Stimulated activated naive CD8-positive, alpha-beta T cell treated with anti-CD3 and anti-CD28 coated beads, Interleukin-15, Interleukin-2, amounts not matched to agents 100 ng/mL and 50 ng/mL, for 24 hours (primary cell): ENCODE measurements at regions not wholly inside any gene's neighbourhood (a gene's known extent, or its start where the extent isn't known, plus 50 kb on each side); places are given as distances from the start of the nearest gene placed in this dataset.

ENCODE experiments used
- H3K27ac Mint-ChIP-seq: one replicate; pipeline ENCODE4 v1.8.0; 2021; ENCODE audit warnings: mild to moderate bottlenecking, mixed read lengths
- H3K27me3 Mint-ChIP-seq: one replicate; pipeline ENCODE4 v1.8.0; 2021; ENCODE audit warnings: mixed read lengths
- H3K36me3 Mint-ChIP-seq: one replicate; pipeline ENCODE4 v1.8.0; 2021; ENCODE audit warnings: low read depth, mixed read lengths
- H3K4me1 Mint-ChIP-seq: one replicate; pipeline ENCODE4 v1.8.0; 2021; ENCODE audit warnings: low read depth, mixed read lengths
- H3K4me3 Mint-ChIP-seq: one replicate; pipeline ENCODE4 v1.8.0; 2021; ENCODE audit warnings: mild to moderate bottlenecking, mixed read lengths
- H3K9me3 Mint-ChIP-seq: one replicate; pipeline ENCODE4 v1.8.0; 2021; ENCODE audit warnings: mixed read lengths

DNA sequence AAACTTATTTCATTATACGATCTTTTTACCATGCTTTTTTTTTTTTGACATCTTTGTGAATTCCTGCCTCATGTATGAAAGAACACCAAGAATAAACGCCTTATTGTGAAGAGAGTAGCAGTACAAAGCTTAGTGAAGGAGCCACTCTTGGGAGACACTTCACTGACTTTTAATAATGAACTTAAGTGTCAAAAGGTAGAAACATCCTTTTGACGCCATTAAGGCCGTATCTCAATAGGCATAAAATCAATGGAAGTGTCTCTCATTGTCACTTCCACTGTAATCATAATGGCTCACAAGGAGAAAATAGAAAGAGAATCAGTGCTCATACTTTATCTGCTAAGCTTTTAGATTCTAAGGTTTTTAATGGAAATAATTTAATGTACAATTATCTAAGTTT is 657.8 kb downstream of the DIPK2A start:
- Mint-ChIP-seq H3K27me3 (no peaks in the 10 kb centered on the region), H3K9me3 (no peaks in the 10 kb centered on the region), H3K27ac (no peak overlapping the region), H3K4me3 (no peak overlapping the region), H3K4me1 (no peaks in the 10 kb centered on the region), H3K36me3 (no peaks in the 10 kb centered on the region)

DNA sequence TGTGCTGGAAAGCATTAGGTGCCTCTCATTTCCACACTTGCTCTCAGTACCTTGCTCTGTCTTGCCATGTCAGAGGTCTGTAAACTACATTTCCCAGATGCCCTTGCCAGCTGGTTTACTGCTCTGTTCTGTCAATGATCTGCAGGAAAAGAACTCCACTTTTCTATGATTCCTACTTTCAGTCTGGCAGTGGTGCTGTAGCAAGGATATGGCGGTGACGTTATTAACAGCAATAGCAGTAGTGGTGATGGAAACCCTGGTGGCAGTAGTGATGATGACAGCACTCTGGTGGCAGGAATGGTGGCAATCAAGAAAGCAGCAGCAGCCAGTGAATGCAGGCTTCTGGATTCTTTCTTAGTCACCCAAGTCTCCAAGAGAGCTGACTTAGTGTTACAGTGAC is 665.2 kb downstream of the DIPK2A start:
- H3K4me1 Mint-ChIP-seq, result no peaks in the 10 kb centered on the region
- no peaks in the 10 kb centered on the region for H3K27me3 Mint-ChIP-seq
- H3K9me3 Mint-ChIP-seq, result peaks cover 4% of the 10 kb centered on the region
- no peaks in the 10 kb centered on the region for H3K36me3 Mint-ChIP-seq
- H3K27ac Mint-ChIP-seq, result no peak overlapping the region
- no peak overlapping the region for H3K4me3 Mint-ChIP-seq

DNA sequence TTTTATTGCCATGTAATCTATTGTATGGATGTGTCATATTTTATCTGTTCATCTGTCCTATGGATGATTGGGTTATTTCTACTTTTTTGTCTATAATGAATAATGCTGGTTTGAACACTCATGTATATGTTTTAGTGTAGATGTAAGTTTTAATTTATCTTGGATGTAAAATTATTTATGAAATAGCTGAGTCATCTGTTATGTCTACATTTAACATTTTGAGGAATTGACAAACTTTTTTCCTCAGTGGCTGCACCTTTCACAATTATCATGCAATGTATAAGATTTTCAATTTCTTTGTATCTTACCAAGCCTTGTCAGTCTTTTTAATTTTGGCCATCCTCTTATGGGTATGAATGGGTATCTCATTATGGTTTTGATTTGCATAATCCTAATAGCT is 666.4 kb downstream of the DIPK2A start:
- H3K4me1 Mint-ChIP-seq, result no peaks in the 10 kb centered on the region
- no peaks in the 10 kb centered on the region for H3K36me3 Mint-ChIP-seq
- H3K4me3 Mint-ChIP-seq, result no peak overlapping the region
- H3K27me3 Mint-ChIP-seq, result no peaks in the 10 kb centered on the region
- H3K9me3 Mint-ChIP-seq, result peaks cover 4% of the 10 kb centered on the region
- no peak overlapping the region for H3K27ac Mint-ChIP-seq

DNA sequence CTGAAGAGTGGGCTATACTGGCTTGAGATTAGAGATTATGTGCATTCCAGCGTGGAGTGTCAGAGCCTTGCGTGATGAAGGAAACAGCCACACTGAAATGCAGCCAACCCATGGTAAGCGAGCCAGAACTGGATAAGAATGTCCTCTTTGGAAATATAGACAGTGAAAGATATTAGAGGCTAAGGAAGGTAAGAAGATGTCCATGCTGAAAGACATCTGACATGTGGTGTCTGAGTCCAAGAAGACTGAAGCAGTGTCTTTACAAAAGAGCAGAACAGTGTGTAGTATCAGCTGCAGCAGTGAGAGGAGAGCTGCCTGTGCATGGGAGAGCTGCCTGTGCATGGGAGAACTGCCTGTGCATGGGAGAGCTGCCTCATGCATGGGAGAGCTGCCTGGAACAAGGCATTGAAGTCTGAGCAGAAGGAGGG is 672.2 kb downstream of the DIPK2A start:
- Mint-ChIP-seq H3K4me3 (no peak overlapping the region), H3K4me1 (no peaks in the 10 kb centered on the region), H3K9me3 (peaks cover 4% of the 10 kb centered on the region), H3K36me3 (no peaks in the 10 kb centered on the region), H3K27me3 (no peaks in the 10 kb centered on the region), H3K27ac (no peak overlapping the region)

DNA sequence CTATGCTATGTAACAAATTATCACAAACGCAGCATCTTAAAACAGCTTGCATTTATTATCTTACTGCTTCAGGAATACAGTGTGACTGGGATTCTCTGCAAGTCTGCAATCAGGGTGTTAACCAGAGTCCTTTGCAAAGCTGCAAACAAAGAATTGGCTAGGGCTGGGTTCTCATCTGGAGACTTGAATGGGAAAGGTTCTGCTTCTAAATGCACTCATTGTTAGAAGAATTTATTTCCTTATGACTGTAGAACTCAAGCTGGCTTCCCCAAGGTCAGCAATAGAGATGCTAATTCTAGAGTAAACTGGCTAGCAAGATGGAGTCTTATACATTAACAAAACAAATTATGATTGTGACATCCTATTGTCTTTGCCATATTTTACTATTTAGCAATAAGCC is 673.7 kb downstream of the DIPK2A start:
- H3K36me3 Mint-ChIP-seq, result no peaks in the 10 kb centered on the region
- no peak overlapping the region for H3K27ac Mint-ChIP-seq
- H3K27me3 Mint-ChIP-seq, result no peaks in the 10 kb centered on the region
- H3K4me3 Mint-ChIP-seq, result no peak overlapping the region
- peaks cover 3% of the 10 kb centered on the region for H3K9me3 Mint-ChIP-seq
- H3K4me1 Mint-ChIP-seq, result no peaks in the 10 kb centered on the region

DNA sequence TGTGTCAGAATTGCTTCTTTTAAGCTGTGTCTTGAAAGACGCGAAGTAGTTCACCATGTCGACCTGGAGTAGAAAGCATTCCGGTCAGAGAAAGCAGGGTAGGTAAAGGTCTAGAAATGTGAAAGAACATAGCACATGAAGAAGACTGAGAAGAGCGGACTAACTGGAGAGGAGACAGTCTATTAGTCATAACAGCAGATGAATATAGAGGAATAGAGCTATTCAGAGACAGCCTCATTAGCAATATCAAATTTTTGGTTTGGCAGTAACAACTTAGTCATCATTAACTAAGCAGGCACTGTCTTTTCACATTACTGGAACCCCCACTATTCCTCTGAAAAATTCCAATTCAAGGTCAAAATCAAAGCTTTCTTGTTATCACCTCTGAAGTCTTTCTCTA is 678.8 kb downstream of the DIPK2A start:
- no peaks in the 10 kb centered on the region for H3K4me1 Mint-ChIP-seq
- no peak overlapping the region for H3K4me3 Mint-ChIP-seq
- H3K27ac Mint-ChIP-seq, result no peak overlapping the region
- no peaks in the 10 kb centered on the region for H3K27me3 Mint-ChIP-seq
- H3K36me3 Mint-ChIP-seq, result no peaks in the 10 kb centered on the region
- H3K9me3 Mint-ChIP-seq, result no peaks in the 10 kb centered on the region

DNA sequence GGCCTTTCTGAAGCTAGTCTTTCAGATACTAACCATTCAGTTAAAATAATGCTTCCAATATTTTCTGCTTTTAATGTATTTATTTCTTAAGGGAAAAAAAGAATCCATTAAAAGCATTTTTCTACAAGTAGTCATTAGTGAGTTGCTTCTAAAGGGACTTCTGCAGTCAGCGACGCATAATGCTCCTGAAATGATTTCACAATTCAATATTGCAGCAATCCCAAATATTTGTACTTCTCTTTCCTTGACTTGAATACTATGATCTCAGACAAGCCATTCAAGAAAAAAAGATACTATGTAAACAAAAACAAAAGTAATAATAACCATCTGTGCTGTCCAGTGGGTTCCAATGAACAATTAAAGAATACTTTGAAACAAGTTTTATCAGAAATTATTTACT is 681.0 kb downstream of the DIPK2A start:
- no peaks in the 10 kb centered on the region for H3K36me3 Mint-ChIP-seq
- H3K9me3 Mint-ChIP-seq, result no peaks in the 10 kb centered on the region
- no peaks in the 10 kb centered on the region for H3K27me3 Mint-ChIP-seq
- no peaks in the 10 kb centered on the region for H3K4me1 Mint-ChIP-seq
- no peak overlapping the region for H3K4me3 Mint-ChIP-seq
- no peak overlapping the region for H3K27ac Mint-ChIP-seq

DNA sequence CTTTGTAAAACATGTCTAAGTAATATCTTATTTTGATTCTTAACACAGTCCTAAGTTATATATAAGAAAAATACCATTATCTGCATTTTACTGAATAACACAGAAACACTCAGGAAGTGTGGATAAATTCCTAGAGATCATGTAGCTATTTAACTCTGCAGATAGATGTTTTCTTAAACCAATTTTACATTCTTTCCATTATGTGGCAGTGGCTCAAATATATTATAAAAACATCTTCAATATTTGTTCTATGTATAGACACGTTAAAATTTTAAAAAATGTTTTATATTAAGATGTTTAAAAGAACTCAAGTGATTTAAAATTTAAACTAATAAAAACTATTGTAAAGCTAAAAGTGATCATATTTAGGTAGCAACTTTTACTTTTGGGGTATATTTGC is 683.8 kb downstream of the DIPK2A start:
- H3K4me3 Mint-ChIP-seq, result no peak overlapping the region
- no peaks in the 10 kb centered on the region for H3K36me3 Mint-ChIP-seq
- H3K4me1 Mint-ChIP-seq, result no peaks in the 10 kb centered on the region
- H3K27ac Mint-ChIP-seq, result no peak overlapping the region
- H3K27me3 Mint-ChIP-seq, result no peaks in the 10 kb centered on the region
- no peaks in the 10 kb centered on the region for H3K9me3 Mint-ChIP-seq

DNA sequence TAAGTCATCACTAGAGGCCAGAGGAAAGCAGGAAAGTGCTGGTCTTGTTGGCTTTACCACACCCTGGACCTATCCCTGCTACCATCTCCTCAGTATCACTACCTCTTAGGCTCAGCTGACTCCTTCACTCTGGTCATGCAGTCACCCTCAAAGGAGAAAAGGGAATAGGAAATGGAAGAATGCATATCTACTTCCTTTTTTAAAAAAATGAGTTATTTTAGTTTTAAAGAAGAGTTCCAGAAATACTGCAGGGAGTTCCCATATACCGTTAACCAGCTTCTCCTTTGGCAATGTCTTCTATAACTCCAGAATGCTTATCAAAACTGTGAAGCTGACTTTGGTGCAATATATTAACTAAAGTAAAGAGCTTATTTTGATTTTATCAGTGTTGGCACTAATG is 688.6 kb downstream of the DIPK2A start:
- Mint-ChIP-seq H3K27ac (no peak overlapping the region), H3K4me3 (no peak overlapping the region), H3K9me3 (peaks cover 4% of the 10 kb centered on the region), H3K4me1 (no peaks in the 10 kb centered on the region), H3K27me3 (no peaks in the 10 kb centered on the region), H3K36me3 (no peaks in the 10 kb centered on the region)

DNA sequence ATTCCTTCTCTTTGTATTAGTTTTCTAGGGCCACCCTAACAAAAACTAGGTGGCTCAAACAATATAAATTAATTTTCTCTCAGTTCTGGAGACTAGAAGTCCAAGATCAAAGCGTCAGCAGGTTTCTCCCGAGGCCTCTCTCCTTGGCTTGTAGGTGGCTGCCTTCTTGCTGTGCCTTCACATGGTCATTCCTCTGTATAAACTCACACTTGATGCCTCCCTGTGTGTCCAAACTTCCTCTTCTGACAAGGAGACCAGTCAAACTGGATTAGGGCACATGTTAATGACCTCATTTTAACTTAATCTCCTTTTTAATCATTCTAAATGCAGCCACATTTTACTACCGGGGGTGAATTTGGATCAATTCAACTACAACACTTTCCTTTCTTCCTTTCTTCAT is 691.1 kb downstream of the DIPK2A start:
- Mint-ChIP-seq H3K9me3 (peaks cover 16% of the 10 kb centered on the region), H3K4me3 (no peak overlapping the region), H3K27me3 (no peaks in the 10 kb centered on the region), H3K27ac (no peak overlapping the region), H3K4me1 (no peaks in the 10 kb centered on the region), H3K36me3 (no peaks in the 10 kb centered on the region)

DNA sequence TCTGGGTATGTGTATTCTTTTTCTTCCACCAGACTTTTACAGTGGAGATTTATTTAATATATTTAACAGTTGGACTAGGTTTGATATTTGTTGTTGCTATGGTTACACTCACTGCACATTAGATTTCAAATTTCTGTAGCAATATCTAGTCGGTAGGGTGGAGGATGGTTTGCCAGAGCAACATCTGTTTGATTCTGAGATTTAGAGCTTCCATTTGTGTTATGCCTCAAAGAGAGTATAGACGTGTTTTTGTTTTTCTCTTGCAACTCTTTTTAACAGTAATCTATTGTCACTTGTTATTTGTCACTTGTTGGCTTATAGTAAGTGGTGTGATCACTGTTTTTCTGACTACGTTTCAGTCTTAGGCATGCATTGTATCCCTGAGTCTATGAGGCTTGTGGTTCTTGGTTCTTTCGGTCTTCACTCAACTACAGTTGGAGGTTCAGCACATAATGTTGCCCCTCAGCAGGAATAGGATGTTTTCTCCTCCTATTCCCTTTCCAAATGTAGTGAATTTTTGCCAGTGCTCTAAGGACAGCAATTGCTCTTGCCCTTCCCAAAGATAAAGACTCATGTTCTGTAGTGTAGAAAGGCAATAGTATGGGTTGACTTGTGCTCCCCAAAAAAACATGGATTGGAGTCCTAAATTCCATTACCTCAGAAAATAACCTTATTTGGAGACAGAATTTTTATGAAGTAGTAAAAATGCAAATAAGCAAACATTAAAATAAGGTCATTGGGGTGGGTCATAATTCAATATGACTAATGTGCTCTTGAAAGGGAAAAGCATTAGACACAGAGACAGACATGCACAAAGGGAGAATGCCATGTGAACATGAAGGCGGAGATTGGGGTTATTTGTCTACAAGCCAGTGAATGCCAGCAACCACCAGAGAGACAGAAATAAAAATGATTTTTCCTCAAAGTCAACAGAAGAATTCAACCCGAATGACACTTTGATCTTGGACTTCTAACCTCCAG is 692.1 kb downstream of the DIPK2A start:
- Mint-ChIP-seq H3K27me3 (no peaks in the 10 kb centered on the region), H3K9me3 (peaks cover 16% of the 10 kb centered on the region), H3K36me3 (no peaks in the 10 kb centered on the region), H3K27ac (no peak overlapping the region), H3K4me3 (no peak overlapping the region), H3K4me1 (no peaks in the 10 kb centered on the region)

DNA sequence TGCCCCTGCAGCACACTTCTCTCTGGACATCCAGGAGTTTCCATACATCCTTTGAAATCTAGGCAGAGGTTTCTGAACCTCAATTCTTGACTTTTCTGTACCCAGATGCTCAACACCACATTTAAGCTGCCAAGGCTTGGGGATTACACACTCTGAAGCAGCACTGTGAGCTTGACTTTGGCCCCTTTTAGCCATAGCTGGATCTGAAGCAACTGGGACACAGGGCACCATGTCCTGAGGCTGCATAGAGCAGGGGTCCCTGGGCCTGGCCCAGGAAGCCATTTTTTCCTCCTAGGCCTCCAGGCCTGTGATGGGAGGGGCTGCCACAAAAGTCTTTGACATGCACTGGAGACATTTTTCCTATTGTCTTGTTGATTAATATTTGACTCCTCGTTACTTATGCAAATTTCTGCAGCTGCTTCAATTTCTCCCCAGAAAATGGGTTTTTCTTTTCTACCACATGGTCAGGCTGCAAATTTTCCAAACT is 694.0 kb downstream of the DIPK2A start:
- Mint-ChIP-seq H3K4me3 (no peak overlapping the region), H3K27me3 (no peaks in the 10 kb centered on the region), H3K4me1 (no peaks in the 10 kb centered on the region)

DNA sequence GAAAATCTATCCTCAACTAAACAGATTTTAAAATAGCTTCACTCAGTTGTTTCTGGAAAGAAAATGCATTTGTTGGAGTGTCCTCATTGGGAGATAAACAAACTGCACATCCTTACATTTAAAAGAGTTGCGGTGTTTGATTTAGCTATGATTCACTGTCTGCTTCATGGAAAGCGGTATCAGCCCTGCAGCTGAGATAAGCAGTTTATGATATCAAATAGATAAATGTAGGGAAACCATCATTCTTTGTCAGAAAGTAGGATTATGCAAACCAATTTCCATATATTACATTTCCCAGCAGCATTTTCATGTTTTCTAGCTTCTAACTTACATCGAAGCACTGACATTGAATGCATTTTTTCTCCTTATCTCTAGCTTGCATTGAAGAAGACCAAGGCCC is 698.9 kb downstream of the DIPK2A start:
- H3K4me1 Mint-ChIP-seq, result no peaks in the 10 kb centered on the region
- no peaks in the 10 kb centered on the region for H3K36me3 Mint-ChIP-seq
- peaks cover 12% of the 10 kb centered on the region for H3K9me3 Mint-ChIP-seq
- H3K4me3 Mint-ChIP-seq, result no peak overlapping the region
- H3K27ac Mint-ChIP-seq, result no peak overlapping the region
- no peaks in the 10 kb centered on the region for H3K27me3 Mint-ChIP-seq

More for the DNA sequence above, 694.0 kb downstream of the DIPK2A start:
- H3K27ac Mint-ChIP-seq, result no peak overlapping the region
- H3K36me3 Mint-ChIP-seq, result no peaks in the 10 kb centered on the region
- H3K9me3 Mint-ChIP-seq, result peaks cover 16% of the 10 kb centered on the region

DNA sequence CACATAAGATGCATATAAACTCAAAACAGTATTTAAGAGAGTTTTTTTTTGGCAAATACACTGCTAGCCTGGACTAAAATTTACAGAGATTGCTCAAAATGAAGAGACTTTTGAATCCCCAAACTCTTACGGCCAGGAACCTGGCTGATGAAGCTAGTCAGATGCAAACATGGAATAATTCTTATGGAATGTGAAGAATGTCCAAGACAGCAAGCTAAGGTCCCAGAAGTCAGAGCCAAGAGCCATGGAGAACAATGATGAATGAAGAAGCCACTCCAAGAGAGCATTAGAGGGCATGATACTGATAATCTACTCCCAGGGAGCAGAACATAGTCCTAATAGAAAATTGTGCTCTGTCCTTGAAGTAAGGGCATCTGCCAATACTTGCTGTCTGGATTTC is 705.5 kb downstream of the DIPK2A start:
- Mint-ChIP-seq H3K36me3 (no peaks in the 10 kb centered on the region), H3K4me3 (no peak overlapping the region), H3K9me3 (no peaks in the 10 kb centered on the region), H3K27me3 (no peaks in the 10 kb centered on the region), H3K27ac (no peak overlapping the region), H3K4me1 (no peaks in the 10 kb centered on the region)

DNA sequence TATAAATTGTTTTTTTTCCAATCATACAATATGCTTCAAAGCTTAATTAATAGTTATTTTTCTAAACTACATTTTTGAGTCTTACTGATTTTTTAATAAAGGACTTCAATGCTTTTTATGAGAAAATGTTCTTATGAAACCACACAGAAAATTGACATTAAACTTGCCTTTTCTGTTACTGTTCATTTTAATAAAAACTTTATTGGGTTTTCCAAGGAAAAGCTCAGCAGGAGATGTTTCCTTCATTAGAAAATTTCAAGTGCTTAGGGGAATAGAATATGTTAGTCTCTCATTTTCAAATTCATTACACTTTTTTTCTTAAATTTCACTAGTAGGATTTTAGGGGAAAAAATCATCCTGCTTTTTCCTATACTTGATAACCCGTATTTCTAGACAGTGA is 711.4 kb downstream of the DIPK2A start:
- Mint-ChIP-seq H3K4me1 (no peaks in the 10 kb centered on the region), H3K9me3 (no peaks in the 10 kb centered on the region), H3K27ac (no peak overlapping the region), H3K27me3 (no peaks in the 10 kb centered on the region), H3K4me3 (no peak overlapping the region), H3K36me3 (no peaks in the 10 kb centered on the region)

DNA sequence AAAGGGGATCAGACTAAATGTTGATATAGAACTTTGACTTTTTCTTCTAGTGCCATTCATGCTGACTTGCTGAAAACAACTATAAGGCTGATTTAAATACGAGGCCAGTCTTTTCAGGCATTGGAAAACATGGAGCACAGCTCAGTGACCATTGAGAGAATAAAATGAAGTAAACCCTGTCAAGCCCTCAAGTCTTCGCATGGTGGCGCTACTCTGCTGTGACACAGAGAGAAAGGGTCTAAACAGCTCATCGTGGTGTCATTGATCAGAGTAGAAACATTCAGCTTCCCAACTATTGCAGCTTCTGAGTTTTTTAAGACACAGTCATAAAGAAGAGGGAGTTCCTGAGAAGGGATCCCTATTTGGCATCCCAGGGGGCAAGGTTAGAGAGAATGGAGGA is 716.2 kb downstream of the DIPK2A start:
- no peak overlapping the region for H3K27ac Mint-ChIP-seq
- no peaks in the 10 kb centered on the region for H3K9me3 Mint-ChIP-seq
- no peaks in the 10 kb centered on the region for H3K27me3 Mint-ChIP-seq
- H3K4me1 Mint-ChIP-seq, result no peaks in the 10 kb centered on the region
- H3K36me3 Mint-ChIP-seq, result no peaks in the 10 kb centered on the region
- no peak overlapping the region for H3K4me3 Mint-ChIP-seq
